ENCODE measurements at regions not wholly inside any gene's neighbourhood (a gene's known extent, or its start where the extent isn't known, plus 50 kb on each side); places are given as distances from the start of the nearest gene placed in this dataset.

- TF ChIP-seq, protein P1, sequence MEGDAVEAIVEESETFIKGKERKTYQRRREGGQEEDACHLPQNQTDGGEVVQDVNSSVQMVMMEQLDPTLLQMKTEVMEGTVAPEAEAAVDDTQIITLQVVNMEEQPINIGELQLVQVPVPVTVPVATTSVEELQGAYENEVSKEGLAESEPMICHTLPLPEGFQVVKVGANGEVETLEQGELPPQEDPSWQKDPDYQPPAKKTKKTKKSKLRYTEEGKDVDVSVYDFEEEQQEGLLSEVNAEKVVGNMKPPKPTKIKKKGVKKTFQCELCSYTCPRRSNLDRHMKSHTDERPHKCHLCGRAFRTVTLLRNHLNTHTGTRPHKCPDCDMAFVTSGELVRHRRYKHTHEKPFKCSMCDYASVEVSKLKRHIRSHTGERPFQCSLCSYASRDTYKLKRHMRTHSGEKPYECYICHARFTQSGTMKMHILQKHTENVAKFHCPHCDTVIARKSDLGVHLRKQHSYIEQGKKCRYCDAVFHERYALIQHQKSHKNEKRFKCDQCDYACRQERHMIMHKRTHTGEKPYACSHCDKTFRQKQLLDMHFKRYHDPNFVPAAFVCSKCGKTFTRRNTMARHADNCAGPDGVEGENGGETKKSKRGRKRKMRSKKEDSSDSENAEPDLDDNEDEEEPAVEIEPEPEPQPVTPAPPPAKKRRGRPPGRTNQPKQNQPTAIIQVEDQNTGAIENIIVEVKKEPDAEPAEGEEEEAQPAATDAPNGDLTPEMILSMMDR (IDR thresholded peaks at IDR 0.05; ENCODE audit: control insufficient read depth, extremely low read depth, insufficient read depth) = no peak
Measured at GRCh38 chr2:145958611-145959010, 1438.7 kb upstream of the ZEB2 start.

DNA sequence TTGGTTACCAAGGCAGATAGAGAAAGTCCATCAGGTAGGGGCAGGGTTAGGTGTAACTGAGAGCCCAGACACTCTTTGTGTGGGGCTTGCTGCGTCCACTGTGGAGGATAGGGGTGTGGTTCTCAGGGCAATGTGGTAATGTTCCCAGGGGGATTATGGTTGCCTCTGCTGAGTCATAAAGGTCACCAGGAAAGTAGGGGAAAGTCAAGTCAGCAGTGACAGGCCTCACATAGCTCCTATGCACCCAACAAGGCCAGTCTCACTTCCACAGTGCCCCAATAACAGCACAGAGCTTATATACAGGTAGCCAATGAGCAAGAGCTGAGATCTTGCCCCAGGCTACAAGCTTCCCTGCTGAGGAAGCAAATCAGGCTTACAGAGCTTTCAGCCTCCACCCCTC is 1438.0 kb upstream of the ZEB2 start:
- no peak overlapping the region for H3K4me3 ChIP-seq (ENCODE audit: low read depth, low read length)
- TF ChIP-seq, protein P1 (IDR thresholded peaks at IDR 0.05; ENCODE audit: control insufficient read depth, extremely low read depth, insufficient read depth) = no peak
- no peak for DNase-seq (ENCODE audit: low read depth)

More at GRCh38 chr2:145958611-145959010, 1438.7 kb upstream of the ZEB2 start:
- no peak for DNase-seq (ENCODE audit: low read depth)
- no peak overlapping the region for H3K4me3 ChIP-seq (ENCODE audit: low read depth, low read length)

- DNase-seq (ENCODE audit: low read depth) = no peak
- no peak overlapping the region for H3K4me3 ChIP-seq (ENCODE audit: low read depth, low read length)
- TF ChIP-seq, protein P1 (IDR thresholded peaks at IDR 0.05; ENCODE audit: control insufficient read depth, extremely low read depth, insufficient read depth) = no peak
Measured at GRCh38 chr2:145939949-145940348, 1420.0 kb upstream of the ZEB2 start.

DNA sequence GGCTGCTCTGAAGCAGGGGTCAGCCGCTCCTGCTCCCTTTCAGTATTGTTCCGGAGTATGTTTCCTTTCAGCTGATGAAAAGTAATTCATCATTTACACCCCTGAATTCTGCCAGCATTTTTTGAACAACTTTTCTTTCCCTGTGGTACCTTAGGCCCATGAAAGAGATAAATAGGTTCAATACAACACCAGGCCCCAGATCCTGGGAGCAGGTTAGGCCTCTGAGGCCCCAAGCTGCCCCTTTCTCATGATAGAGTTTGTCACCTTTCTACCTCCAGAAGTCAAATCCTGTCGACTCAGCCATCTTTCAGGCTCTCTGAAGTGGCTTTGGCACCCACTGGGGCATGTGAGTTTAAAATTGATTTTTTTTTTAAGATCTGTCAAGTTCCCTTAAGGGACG is 1415.1 kb upstream of the ZEB2 start:
- DNase-seq (ENCODE audit: low read depth) = no peak
- H3K4me3 ChIP-seq (ENCODE audit: low read depth, low read length) = no peak overlapping the region
- TF ChIP-seq, protein P1 (IDR thresholded peaks at IDR 0.05; ENCODE audit: control insufficient read depth, extremely low read depth, insufficient read depth) = no peak

- no peak for DNase-seq (ENCODE audit: low read depth)
- TF ChIP-seq, protein P1 (IDR thresholded peaks at IDR 0.05; ENCODE audit: control insufficient read depth, extremely low read depth, insufficient read depth) = no peak
- H3K4me3 ChIP-seq (ENCODE audit: low read depth, low read length) = no peak overlapping the region
Measured at GRCh38 chr2:145931781-145932395, 1412.0 kb upstream of the ZEB2 start.

DNA sequence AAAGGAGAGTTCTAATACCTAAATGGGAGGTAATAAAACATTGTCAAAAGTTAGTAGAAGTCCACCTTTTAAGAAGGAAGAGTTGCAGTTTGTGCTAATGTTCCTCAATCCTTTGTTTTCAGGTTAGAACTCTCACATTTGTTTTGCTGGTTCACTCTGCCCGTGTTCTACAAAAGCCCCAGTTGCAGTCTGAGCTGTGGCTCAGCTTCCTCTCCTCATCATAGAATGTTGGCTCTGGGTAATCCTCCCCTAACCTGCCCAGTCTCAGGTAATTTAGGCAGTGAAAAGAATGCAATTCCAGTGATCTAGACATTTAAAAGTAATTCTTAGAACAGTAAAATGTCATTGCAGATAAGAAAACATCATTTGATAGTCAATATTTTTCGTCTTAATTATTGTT is 1410.4 kb upstream of the ZEB2 start:
- DNase-seq (ENCODE audit: low read depth) = no peak
- H3K4me3 ChIP-seq (ENCODE audit: low read depth, low read length) = no peak overlapping the region
- TF ChIP-seq, protein P1 (IDR thresholded peaks at IDR 0.05; ENCODE audit: control insufficient read depth, extremely low read depth, insufficient read depth) = no peak
